Renal cortex interstitium (tissue), 11 donors: ENCODE measurements at regions not wholly inside any gene's neighbourhood (a gene's known extent, or its start where the extent isn't known, plus 50 kb on each side); places are given as distances from the start of the nearest gene placed in this dataset.
"Not testable (repeated sequence)": the region's sequence is repeated elsewhere in the genome, so short reads cannot be mapped to it uniquely, and the experiment has no call there.

Experiments used
- DNase-seq, 11 donors: peaks; one replicate each; pipeline ENCODE4 v3.0.0-alpha.2; 2013; ENCODE audit warnings: low read depth in 9 of 11, low spot score in 4 of 11; ENCODE audit errors: extremely low read depth in 1 of 11

GRCh38 chr3:180743813-180744590 lies 64.7 kb upstream of the CCDC39 start:
- DNase-seq = peak in 2 of 11 donors; percentile 5 to 9

- no peak for DNase-seq
Observed at GRCh38 chr3:180747805-180748361, 68.6 kb upstream of the CCDC39 start.

- DNase-seq = no peak
Observed at GRCh38 chr3:180749322-180749721, 70.0 kb upstream of the CCDC39 start.

- DNase-seq = no peak
Observed at GRCh38 chr3:180749796-180750195, 70.5 kb upstream of the CCDC39 start.

- no peak for DNase-seq
Observed at GRCh38 chr3:180755556-180755955, 76.3 kb upstream of the CCDC39 start.

- DNase-seq = no peak
Observed at GRCh38 chr3:180762866-180763265, 83.6 kb upstream of the CCDC39 start.

GRCh38 chr3:180764481-180764880 lies 85.2 kb upstream of the CCDC39 start:
- DNase-seq = no peak

GRCh38 chr3:180770639-180771038 lies 91.3 kb upstream of the CCDC39 start:
- DNase-seq = no peak

GRCh38 chr3:180776433-180776832 lies 97.1 kb upstream of the CCDC39 start:
- no peak for DNase-seq

- no peak for DNase-seq
Observed at GRCh38 chr3:180782195-180782984, 103.1 kb upstream of the CCDC39 start.

- not testable (repeated sequence) for DNase-seq
Observed at GRCh38 chr3:180786227-180786626, 106.9 kb upstream of the CCDC39 start.

- no peak for DNase-seq
Observed at GRCh38 chr3:180789774-180790173, 110.5 kb upstream of the CCDC39 start.

- no peak for DNase-seq
Observed at GRCh38 chr3:180798197-180798596, 114.3 kb upstream of the FXR1 start.

- DNase-seq = peak in 3 of 11 donors; percentile 2 to 11 (median 4)
Observed at GRCh38 chr3:180802837-180803236, 109.6 kb upstream of the FXR1 start.

- peak; percentile 5 to 52 (median 24) for DNase-seq
Observed at GRCh38 chr3:180804916-180805315, 107.6 kb upstream of the FXR1 start.

GRCh38 chr3:180808823-180809575 lies 103.5 kb upstream of the FXR1 start:
- no peak for DNase-seq

GRCh38 chr3:180820400-180820799 lies 92.1 kb upstream of the FXR1 start:
- no peak for DNase-seq

GRCh38 chr3:180825964-180826363 lies 86.5 kb upstream of the FXR1 start:
- DNase-seq = no peak

GRCh38 chr3:180827171-180827570 lies 85.3 kb upstream of the FXR1 start:
- no peak for DNase-seq
